GM12873 (cell line): ENCODE measurements at regions not wholly inside any gene's neighbourhood (a gene's known extent, or its start where the extent isn't known, plus 50 kb on each side); places are given as distances from the start of the nearest gene placed in this dataset.

ENCODE experiments used
- CTCF ChIP-seq: IDR thresholded peaks from 2 replicates; pipeline ENCODE4 v1.5.1; 2012; ENCODE audit warnings: low read depth, mild to moderate bottlenecking, moderate library complexity, low read length, control low read depth; ENCODE audit not compliant: insufficient read depth; ENCODE audit errors: missing control alignments

GRCh38 chr4:24211856-24212255 is 322.0 kb upstream of the PPARGC1A start:
- TF ChIP-seq CTCF, result no peak

GRCh38 chr4:24210332-24210902 is 320.6 kb upstream of the PPARGC1A start:
- no peak for TF ChIP-seq CTCF

- TF ChIP-seq CTCF, result no peak
Measured at GRCh38 chr4:24209906-24210305, 320.1 kb upstream of the PPARGC1A start.

GRCh38 chr4:24209131-24209530 is 319.3 kb upstream of the PPARGC1A start:
- no peak for TF ChIP-seq CTCF

GRCh38 chr4:24208691-24209090 is 318.8 kb upstream of the PPARGC1A start:
- no peak for TF ChIP-seq CTCF

GRCh38 chr4:24203926-24204325 is 314.1 kb upstream of the PPARGC1A start:
- no peak for TF ChIP-seq CTCF

GRCh38 chr4:24202579-24202978 is 312.7 kb upstream of the PPARGC1A start:
- no peak for TF ChIP-seq CTCF
